ENCODE measurements at regions not wholly inside any gene's neighbourhood (a gene's known extent, or its start where the extent isn't known, plus 50 kb on each side); places are given as distances from the start of the nearest gene placed in this dataset.

DNA sequence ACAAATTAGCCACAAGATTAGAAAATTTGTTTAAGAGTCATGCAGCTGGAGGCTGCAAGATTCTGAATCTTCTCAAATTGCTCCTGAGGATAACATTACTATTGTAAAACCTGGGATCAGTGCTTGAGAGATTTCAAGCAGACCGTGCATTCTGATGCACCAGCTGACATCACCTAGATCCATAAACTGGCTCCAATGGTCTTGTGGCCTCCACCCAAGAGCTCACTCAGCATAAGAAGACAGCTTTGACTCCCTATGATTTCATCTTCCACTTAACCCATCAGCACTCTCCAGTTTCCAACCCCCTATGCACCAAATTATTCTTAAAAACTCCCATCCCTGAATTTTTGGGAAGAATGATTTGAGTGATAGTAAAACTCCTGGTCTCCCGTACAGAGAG is 1007.9 kb upstream of the TENM4 start:
- no peak for DNase-seq

DNA sequence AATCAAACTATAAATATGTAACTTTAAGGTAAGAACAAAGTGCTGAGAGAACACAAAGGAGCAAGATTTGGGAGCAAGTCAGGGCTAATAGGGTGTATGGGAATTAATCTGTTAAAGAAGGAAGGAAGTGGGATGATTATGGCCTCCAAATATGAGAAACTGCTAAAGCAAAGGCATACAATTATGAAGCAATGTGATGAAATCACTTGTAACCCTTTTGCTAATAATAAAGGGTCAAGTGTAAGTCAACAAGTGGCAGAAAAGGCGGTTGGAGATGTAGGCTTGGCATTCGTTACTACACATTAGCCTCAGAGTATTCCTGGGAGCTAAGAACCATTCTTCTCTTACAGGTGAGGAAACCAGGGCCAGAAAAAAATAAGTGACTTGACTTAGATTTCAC is 1002.3 kb upstream of the TENM4 start:
- no peak for DNase-seq

DNA sequence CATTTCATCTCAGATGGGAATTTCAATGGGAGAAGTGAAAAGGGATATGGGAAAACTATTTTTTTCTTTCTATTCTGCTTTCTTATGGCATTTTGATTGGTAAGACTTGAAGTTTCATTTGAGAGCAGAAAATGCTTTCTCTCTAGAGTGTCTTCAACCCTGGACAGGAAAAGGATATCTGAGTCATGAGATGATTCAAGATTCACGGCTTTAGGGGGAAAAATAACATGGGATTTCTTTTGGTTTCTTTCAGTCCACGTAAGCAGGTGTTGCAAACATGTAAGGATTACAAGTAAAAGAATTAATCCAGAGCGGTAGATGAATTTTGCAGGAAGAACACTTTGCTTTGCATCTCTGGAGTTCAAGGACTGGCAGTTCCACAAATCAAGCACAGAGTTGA is 1001.0 kb upstream of the TENM4 start:
- DNase-seq = no peak

GRCh38 chr11:80440835-80441234 is 1000.0 kb upstream of the TENM4 start:
- no peak for DNase-seq

DNA sequence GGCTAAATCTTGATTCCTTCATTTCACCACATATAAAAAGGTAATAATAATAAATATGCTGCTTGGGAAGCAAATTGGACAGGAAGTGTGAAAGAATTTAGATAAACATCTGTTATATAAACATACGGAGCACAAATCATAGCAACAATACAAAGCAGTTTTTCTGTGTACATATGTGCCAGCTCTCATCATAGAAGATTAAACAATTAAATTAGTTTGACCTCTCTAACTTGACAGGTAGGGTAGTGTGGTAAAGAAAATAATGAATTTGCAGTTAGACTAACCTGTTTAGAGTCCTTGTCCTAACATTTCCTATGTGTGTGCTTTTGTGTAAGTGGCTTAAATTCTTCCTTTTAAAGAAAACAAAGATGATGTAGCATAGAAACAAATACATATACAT is 995.7 kb upstream of the TENM4 start:
- no peak for DNase-seq

DNA sequence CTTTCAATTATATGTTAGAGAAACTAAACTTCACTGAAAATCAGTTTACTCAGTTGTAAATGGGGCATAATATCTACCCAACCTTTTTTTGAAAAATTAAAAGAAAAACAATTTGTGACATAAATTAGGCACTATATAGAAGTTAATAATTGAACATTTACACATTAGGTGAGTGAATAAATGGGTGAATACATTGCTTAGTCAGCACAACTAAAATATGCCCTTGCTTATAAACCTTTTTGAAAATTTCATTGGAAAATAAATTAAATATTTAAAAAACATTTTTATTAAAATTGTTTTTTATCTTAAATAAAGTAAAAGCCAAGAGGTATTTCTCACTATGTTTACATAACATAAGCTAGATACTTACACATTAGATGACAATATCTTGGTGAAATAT is 994.5 kb upstream of the TENM4 start:
- DNase-seq = no peak

GRCh38 chr11:80432057-80432456 is 991.2 kb upstream of the TENM4 start:
- no peak for DNase-seq

- DNase-seq = no peak
Measured at GRCh38 chr11:80424012-80424695, 983.3 kb upstream of the TENM4 start.

DNA sequence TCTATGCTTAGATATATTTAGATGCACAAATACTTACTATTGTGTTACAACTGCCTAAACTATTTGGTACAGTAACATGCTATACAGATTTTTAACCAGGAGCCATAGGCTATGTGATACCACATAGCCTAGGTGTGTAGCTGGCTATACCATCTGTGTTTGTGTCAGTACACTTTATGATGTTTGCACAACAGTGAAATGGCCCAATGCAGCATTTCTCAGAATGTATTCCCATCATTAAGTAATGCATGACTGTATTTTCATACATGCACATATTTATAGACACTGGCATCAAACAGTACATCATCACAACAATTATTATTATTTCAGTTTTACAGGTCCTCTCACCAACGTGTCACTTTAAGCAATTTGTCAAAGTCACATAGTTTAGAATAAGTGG is 979.5 kb upstream of the TENM4 start:
- DNase-seq = no peak

DNA sequence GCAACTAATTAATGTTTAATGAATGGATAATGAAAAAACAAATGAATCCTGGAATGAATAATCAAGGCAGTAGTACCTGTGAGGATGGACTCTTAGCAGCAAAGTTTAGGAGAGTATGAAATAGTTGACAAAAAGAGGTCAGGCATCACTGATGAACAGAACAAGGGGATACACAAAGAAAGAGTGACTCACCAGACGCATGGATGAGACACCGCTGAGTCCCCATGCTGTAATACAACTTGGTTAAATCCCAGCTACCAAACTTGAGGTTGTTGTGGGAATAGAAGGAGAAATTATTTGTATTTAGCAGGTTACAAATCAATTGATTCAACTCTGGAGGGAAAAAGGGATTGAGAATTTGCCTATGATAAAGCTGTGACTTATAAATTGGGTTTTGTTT is 976.9 kb upstream of the TENM4 start:
- no peak for DNase-seq

- DNase-seq = no peak
Measured at GRCh38 chr11:80415580-80415979, 974.8 kb upstream of the TENM4 start.

GRCh38 chr11:80414181-80415165 is 973.6 kb upstream of the TENM4 start:
- no peak for DNase-seq

- DNase-seq = no peak
Measured at GRCh38 chr11:80412604-80413003, 971.8 kb upstream of the TENM4 start.

DNA sequence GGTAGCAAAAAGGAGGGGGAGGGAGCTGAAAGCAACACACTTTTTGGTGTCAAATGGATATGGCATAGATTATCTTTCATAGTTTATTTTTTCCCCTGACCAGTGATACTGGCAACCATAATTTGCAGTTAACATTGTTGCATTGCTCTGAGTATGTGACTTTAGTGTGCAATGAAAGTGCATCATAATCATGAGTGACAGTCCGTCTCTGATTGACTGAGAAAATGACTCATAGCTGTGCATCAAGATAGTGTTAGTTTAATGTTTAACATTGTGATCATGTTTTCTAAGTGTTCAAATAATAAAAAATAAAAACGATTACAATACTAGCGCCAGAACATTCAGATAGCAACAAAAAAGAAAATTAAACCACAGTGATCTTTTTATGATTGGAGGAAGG is 952.4 kb upstream of the TENM4 start:
- no peak for DNase-seq

GRCh38 chr11:80390505-80390904 is 949.7 kb upstream of the TENM4 start:
- DNase-seq = no peak

DNA sequence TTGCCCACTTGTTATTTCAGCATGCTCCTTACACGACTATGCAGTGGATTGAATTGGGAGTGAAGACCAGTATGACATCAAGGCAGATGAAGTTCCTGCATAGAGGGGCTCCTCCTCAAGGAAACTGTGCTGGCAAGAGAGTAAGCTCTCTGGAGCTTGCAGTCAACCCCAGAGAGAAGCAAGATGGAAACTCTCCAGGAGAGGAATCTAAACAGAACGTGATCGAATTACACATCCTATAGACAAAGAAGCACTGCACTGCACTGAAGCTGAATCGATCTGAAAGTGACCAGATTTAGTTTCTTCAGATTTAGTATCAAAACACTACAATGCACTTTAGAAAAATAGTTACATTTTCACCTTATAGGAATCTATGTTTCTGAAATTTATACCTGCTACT is 947.7 kb upstream of the TENM4 start:
- DNase-seq = no peak

GRCh38 chr11:80388130-80388529 is 947.3 kb upstream of the TENM4 start:
- DNase-seq = peak; percentile 8

- no peak for DNase-seq
Measured at GRCh38 chr11:80383655-80384054, 942.8 kb upstream of the TENM4 start.

- no peak for DNase-seq
Measured at GRCh38 chr11:80379620-80380278, 938.9 kb upstream of the TENM4 start.

DNA sequence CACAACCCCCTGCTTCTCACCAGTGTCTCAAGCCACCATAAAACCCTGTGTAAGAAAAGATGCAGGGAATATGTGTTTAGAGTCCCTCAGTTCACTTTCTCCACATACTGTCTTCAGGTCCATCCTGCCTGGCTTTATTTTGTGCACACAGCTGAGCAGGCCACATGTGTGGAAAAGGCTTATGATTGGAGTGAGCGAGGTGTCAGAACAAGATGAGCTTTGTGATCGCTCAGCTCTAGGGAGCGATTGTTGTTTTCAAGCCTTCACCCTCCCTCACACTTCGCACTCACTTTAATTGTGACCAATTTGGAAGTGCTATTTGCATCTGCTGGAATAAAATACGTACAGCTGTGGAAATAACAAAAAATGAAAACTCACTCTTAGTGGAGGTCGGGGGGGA is 931.1 kb upstream of the TENM4 start:
- DNase-seq = no peak

DNA sequence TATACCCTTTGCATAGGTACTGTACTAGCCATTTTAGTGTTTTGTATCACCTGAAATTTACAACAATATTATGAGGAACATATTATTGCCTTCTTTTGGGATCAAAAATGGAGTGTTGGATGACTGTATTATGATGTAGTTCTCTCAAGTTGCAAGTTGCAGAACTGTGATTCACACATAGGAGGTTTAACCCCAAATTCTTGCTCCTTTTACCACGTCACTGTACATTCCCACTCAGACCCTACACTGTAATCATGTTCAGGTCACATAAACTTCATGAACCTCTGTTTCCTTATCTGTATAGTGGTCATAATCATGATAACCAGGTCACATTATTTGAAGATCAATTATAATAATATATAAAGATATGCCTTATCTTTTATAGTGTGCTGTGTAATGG is 925.1 kb upstream of the TENM4 start:
- DNase-seq = no peak

GRCh38 chr11:80365076-80365725 is 924.4 kb upstream of the TENM4 start:
- no peak for DNase-seq

Data from NCI-H524 treated with DMSO at 0.1 percent for 48 hours (cell line).